GM21528 (cell line): ENCODE measurements at regions not wholly inside any gene's neighbourhood (a gene's known extent, or its start where the extent isn't known, plus 50 kb on each side); places are given as distances from the start of the nearest gene placed in this dataset.

Source experiments
- ATAC-seq: cut with Tn5 transposase; IDR thresholded peaks from one replicate; pipeline ENCODE4 v1.9.1; 2021; ENCODE audit warnings: mild to moderate bottlenecking, moderate library complexity; ENCODE audit not compliant: unreplicated experiment, low FRiP score

DNA sequence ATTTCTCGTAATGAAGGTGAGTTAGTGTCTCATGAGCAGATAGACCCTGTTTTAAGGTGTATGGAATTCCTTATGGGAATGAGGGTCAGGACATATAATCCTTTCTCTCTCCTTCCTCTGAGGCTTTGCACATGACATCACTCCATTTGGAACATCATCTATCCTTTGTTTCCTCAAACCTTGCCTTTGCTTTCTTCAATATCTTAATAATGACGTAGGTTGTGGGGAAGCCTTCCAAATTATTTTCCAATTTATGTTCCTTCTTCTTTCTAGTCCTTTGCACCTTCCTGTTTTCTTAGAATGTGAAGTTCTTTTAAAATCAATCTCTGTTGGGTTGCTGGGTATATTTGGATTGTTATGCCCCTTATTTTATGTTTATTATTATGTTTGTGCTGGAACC, 502.9 kb upstream of the STXBP6 start:
- ATAC-seq: no peak

- no peak for ATAC-seq
These were observed 501.7 kb upstream of the STXBP6 start for GRCh38 chr14:25551674-25552073.

GRCh38 chr14:25546826-25547225, 496.9 kb upstream of the STXBP6 start:
- ATAC-seq: no peak

DNA sequence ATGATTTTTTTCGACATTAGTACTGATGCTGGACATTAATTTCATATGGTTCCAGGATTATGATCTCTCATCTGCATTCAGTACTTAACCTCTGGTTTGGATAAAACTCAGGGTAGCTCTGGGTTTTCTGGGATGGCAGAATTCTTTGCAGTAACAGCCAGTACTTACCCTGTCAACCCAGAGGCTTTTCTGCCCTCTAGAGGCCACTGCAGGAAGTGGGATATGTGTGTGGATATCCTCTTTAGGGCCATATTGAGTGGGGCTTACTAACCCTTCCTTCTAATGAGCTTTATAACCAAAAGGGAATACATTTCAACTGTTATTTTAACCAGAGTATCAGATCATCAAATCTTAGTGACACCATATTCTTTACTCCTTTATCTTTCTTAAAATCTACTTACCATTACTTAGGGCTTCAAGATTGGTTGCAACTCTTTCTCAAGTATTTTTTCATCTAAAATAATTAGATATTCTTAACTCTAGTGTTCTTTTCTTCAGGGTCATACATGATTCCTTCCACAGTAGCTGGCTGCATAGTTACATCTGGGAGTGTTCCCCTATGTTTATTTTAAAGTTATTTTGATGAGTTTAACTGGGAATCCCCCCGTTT, 488.0 kb upstream of the STXBP6 start:
- ATAC-seq: no peak

GRCh38 chr14:25526290-25526689, 476.3 kb upstream of the STXBP6 start:
- ATAC-seq: no peak

- ATAC-seq: no peak
These were observed 473.0 kb upstream of the STXBP6 start for GRCh38 chr14:25522926-25523325.

DNA sequence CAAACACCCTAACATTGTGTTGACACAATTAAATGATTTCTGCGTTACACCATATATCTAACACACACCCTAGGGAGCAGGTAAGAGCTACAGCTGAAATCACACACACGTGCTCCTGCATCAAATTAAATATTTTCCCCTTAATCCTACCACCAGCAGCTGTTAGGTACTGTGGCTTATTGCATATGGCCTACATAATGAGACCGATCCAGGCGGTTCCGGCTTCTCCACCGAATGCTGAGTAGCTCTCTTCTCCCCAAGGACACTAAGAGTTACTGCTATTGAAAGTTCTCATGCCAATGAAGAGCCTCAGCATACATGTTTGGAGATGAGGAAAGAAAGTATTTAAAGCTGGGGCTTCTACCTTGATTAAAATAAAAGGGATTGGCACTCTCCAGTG, 472.2 kb upstream of the STXBP6 start:
- no peak for ATAC-seq

GRCh38 chr14:25521616-25522015, 471.7 kb upstream of the STXBP6 start:
- ATAC-seq: no peak

- no peak for ATAC-seq
These were observed 470.9 kb upstream of the STXBP6 start for GRCh38 chr14:25520821-25521220.

- ATAC-seq: no peak
These were observed 468.4 kb upstream of the STXBP6 start for GRCh38 chr14:25518364-25518763.

DNA sequence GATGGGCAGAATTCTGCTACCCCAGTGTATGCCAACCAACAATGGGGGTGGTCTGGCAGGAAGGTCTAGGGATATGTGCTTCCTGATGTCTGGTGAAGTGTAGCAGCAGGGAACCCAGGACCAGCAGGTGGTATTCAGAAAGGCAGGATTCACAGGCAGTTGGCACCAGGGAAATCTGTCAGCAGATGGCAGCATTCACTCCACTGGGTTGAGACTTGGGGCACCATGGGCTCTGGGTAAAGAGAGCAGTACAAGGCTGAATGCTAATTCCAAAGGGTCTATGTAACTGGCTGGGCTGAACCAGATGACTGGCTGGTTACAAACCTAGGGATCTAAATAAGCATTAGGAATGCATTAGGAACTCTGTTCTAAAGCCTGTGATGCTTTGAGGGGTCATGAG, 466.9 kb upstream of the STXBP6 start:
- no peak for ATAC-seq

DNA sequence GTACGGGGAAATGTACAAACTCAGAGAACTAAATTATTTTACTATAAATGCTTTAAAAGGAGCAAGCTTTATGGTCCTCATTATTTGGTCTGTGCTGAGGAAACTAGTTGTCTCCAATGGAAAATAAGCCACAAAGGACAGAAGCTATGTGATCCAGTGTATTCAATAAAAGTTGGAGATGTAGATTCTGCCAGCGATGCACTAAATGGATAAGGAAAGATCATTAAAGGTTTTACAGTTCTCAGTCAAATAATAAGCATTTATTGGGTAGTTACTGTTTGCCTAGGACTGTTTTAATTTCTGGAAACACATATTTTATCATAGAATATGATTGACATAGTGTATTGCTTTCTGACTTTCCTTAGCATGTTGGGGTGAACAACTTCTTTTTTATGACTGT, 458.9 kb upstream of the STXBP6 start:
- ATAC-seq: no peak

DNA sequence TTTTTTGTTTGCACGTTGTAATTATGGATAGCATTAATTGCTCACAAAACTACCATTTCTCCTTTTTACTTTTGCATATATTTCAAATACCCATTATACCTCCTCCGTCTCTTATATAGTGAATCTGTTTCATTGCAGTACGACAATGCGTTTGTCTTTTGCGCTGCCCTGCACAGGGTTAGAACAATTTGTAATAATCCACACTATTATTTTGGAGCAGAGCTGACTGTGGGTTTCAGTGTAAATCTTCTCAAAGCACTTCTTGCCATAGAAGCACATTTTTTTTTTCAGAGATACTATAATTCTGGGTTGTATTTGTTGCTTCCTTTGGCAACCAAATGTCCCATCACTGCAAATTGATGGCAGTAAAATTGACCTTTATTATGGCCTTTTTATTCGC, 451.8 kb upstream of the STXBP6 start:
- no peak for ATAC-seq

GRCh38 chr14:25488961-25489360, 439.0 kb upstream of the STXBP6 start:
- ATAC-seq: no peak

DNA sequence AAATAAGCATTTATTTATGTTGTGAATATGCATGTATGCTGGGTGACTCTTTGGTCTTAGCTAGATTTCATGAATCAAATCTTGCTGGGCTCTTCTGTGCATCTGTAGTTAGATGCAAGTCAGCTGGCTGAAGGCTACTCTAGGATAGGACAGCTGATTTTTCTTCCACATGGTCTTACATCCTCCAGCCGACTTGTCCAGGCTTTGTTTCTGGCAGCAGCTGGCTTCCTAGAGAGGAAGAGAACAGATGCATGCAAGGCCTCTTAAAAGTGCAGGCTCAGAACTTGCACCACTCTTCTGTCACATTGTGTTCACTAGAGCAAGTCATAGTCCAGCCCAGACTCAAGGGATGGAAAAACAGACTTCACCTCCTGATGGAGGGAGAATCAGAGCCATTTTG, 435.4 kb upstream of the STXBP6 start:
- no peak for ATAC-seq

DNA sequence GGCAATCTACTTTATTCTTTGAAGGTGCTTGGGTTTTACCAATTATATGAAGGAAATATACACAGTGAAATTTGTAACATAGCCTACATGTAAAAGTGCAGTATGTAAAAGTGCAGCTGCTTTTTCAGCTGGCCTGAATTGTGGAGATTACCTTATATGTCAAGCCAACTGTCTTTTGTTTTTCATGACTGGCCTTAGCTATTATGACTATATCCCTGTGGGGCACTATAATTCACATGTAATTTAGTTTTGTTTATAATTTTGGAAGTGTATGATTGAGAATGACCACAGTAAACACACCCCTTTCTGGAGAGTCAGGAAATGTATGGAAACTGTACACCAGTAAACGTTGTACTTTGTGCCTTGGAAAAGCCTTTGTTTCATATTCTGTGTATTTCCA, 435.0 kb upstream of the STXBP6 start:
- ATAC-seq: no peak

DNA sequence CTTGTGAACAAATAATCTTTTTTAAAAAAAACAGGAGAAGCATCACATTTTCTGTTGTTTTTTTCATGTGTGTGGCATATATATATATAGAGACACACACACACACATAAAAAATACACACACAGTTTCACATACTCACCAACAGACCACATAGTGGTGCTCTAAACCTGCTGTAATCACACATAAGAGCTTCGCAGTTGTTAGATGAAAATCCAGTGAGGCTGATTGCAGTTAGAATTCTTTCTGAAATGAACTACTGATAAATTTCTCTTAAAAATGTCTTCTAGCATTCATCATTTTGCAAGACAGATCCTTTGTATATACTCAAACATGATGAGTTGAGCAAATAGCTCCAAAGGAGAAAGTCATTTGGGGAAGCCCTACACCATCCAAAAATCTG, 434.3 kb upstream of the STXBP6 start:
- ATAC-seq: no peak

- ATAC-seq: no peak
These were observed 427.6 kb upstream of the STXBP6 start for GRCh38 chr14:25477316-25478098.

DNA sequence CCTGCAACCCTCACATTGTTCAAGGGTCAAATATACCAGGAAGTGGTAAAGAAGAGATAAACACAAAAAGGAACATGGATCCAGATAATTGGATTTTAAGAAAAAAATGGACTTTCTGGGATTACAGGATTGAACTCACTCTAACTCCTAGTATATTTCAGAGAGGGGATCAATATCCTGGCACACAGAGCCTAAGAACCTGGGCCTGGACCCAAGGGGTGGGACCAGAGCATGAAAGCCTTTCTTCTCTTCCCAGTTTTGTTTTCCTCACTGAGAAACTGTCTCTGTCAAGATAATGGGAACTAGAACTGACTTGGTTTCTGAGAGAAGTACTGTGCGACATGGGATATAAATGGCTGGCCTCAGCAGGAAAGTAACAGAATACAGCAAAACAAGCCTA, 422.8 kb upstream of the STXBP6 start:
- ATAC-seq: no peak

GRCh38 chr14:25464772-25465171, 414.8 kb upstream of the STXBP6 start:
- ATAC-seq: no peak

- no peak for ATAC-seq
These were observed 414.1 kb upstream of the STXBP6 start for GRCh38 chr14:25464078-25464477.

DNA sequence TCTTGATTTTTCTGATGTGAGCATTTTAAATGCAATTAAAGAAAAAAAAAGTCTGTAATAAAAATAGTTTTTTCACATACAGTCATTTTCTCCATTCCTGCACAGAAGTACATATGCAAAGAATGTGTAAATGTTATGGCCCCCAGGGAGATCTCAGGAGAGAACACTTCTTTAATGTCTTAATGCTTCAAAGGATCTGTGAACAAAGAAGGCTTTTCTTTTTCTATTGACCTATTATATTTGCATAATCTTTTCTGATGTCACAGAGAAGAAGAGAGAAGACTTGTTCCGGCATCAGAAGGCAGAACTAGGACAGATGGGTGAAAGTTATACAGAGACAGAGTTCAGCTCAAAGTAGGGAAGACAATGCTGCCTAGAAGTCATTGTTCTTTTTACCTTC, 413.5 kb upstream of the STXBP6 start:
- ATAC-seq: no peak
